OCI-LY3 (cell line): ENCODE measurements at regions not wholly inside any gene's neighbourhood (a gene's known extent, or its start where the extent isn't known, plus 50 kb on each side); places are given as distances from the start of the nearest gene placed in this dataset.

Source experiments
- CTCF ChIP-seq: fragments of 200-600, 300-600 bp; sonication (generic); IDR thresholded peaks from 2 replicates; pipeline ENCODE4 v1.5.1; 2014; ENCODE audit warnings: antibody characterized with exemption, low read length, low read depth
- EZH2phosphoT487 ChIP-seq: fragments of 200-600 bp; shearing (Covaris generic); IDR thresholded peaks from 2 replicates; pipeline ENCODE4 v1.6.1; 2018; ENCODE audit warnings: antibody characterized with exemption, mixed run types, low read depth

GRCh38 chr4:168028970-168029597 is 63.3 kb upstream of the ANXA10 start:
- no peak for TF ChIP-seq CTCF
- TF ChIP-seq EZH2phosphoT487, result no peak
